Superior temporal gyrus (tissue), 1 donor: ENCODE measurements at regions not wholly inside any gene's neighbourhood (a gene's known extent, or its start where the extent isn't known, plus 50 kb on each side); places are given as distances from the start of the nearest gene placed in this dataset.

Experiments used
- DNase-seq: peaks from one replicate; pipeline ENCODE4 v3.0.0-alpha.2; 2016; ENCODE audit errors: extremely low spot score

DNA sequence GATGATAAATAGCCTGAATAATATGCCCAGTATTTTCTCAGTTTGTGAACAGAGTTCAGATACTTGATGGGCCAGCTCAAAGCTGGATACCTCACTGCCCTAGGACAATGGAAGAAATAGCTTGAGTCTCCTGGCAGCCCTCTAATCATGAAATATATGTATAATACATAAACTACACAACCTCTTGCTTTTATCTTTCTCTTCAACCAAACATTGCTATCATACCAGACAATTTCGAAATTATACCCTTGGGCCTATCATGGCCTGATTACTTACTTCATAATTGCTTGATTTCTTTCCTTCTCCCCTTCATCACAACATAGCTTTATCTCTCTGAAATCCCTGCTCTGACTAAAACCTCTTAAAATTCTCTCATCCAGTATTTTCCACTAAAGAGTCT lies 1144.9 kb upstream of the C9orf72 start:
- DNase-seq, result no peak

DNA sequence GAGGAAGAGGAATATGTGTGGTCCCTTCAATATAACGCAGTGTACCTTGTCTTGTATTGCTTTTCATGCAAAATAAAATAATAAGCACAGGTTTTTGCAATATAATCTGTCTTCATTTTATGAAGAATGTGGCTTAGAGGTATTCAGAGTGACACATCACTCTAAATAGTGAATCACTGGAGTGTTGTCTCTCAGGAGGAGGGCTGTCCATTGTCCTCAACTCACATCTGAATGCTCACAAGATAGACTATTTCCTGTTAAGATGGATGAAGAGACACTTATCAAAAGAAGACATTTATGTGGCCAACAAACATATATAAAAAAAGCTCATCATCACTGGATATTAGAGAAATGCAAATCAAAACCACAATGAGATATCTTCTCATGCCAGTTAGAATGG lies 1147.5 kb upstream of the C9orf72 start:
- no peak for DNase-seq

DNA sequence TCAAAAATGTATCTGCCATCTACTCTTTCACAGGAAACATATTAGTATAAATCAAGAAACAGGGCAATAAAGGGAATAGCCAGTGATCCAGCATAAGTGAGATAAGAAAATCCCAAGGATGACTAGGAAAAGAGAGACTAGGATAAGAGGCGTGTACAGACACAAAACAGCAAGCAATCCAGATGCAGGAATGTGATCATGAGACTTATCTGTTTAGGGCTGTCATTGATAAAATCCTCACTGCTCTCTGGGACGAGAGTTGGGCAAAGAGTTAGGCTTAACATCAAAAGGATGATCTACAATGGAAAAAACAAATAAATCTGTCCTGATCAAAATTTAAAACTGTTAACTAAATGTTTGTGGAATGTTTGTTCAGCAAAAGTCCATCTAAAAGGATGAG lies 1156.8 kb upstream of the C9orf72 start:
- no peak for DNase-seq

DNA sequence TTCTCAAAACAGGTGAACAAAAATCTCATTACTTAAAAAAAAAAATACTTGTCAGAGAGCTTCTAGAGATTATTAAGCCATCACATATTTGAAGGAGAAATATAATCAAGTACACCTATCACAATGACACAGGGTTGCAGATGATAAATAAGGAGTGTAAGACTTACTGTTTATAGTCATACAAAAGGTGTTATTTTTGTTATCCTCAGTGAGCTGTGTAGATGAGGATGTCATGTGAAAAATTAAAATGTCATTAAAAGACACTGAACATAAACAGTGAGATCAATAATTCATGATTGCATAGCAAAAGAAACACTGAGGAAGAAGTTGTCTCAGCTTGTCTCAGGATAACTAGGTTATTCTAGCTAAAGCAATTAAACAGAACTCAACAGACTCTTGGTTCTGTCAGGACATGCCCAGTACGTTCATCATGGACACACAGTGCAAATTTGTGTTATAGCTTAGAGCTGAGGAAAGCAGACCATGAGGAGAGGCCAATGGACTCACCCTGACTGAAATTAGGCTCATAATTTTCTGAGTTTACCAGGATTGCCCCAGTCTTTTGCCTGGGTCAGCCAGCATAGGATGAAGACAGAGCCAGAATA lies 1162.6 kb upstream of the C9orf72 start:
- no peak for DNase-seq

DNA sequence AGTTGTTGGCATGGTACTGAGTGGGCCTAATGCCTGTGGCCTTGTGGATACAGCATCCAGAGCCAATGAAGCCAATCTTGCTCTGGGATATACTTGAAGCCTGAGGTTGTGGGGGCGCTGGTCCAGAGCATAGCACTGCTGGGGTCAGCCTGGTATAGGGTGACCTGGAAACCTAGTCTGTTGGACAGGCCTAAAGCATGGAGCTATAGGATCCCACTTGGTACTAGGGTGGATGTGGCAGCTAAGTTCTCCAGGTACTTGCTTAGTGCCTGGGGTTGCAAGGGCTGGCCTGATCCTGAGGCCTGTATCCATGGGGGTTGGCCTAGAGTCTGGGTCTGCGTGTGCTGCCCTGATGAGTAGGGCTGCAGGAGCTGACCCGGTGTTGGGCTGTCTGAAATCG lies 1168.2 kb upstream of the C9orf72 start:
- DNase-seq, result no peak

DNA sequence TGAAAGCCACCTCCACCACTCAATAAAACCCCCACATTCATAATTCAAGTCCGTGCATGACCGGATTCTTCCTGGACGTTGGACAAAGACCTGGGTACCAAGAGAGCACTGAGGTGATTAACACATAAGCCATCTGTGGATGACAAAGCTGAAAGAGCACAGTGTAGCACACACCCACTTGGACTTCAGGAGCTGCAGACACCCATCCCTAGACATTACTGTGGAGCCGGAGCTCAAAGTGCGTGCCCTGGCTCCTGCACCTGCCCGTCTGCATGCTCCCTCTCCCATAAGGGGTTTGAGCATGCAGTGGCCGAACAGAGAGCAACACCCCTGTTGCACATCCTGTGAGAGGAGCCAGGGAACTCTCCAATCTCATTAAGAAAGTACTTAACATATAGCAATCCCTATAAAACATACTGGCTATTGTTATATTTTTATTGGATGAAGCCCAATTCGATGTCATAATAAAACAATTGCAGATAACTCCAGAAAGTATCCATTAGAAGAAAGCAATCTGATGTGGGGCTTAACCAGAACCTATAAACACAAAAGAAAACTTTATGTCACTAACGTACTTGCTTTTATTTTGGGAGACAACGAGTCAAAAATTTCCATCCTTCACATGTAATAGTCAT lies 1174.2 kb upstream of the C9orf72 start:
- no peak for DNase-seq

DNA sequence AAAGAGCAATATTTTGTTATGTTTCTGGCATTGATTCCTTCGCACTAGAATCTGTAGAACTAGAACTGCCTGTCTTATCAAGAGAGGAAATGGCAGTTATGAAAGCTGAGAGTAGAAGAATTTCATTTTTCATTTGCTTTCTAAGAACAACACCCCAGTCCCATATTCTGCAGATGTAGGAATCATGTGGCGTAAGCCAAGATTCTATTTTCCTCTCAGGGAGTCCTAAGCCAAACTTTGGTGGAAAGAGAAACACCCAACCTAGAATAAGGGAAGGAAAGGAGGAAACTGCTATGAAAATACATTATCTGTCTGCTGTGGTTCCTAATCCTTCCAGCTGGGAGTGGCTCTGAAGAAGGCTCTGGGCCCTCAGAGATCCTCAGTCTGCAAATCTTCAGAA lies 1176.9 kb upstream of the C9orf72 start:
- no peak for DNase-seq

DNA sequence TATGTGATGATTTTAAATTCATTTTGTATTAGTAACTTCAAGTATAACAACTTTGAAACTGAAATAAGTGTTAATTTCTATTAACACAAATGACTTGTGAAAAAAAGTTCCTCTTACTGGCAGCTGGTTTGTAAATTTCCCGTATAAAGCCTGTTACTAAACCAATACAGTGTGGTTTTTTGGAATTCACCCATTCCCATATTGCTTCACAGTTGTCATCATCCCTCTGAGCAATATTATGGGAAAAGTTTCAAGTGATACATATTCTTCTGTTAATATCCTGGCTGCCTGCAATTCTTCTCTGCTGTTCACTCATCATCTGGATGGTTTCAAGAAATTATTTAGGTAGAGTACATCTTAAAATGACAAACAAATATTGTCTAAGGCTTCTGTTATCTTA lies 1185.1 kb upstream of the C9orf72 start:
- DNase-seq, result no peak

DNA sequence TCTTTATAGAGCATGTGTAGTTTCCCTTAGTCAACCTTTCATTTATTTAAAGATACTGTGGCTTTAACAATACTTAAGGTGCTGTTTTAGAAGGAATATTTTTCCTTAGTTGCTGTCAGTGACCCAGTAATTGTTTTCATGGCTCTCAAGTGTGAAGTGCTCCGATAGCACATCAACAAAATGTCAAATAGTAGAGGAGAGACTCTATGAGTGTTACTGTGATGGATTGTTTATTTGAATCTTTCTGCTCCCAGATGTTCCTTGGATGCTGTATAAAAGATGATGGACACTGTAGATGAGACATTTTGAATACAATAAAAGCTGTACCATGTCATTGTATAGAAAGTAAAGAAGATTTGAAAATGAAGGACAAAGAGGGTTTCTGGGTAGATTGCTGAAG lies 1185.7 kb upstream of the C9orf72 start:
- no peak for DNase-seq

DNA sequence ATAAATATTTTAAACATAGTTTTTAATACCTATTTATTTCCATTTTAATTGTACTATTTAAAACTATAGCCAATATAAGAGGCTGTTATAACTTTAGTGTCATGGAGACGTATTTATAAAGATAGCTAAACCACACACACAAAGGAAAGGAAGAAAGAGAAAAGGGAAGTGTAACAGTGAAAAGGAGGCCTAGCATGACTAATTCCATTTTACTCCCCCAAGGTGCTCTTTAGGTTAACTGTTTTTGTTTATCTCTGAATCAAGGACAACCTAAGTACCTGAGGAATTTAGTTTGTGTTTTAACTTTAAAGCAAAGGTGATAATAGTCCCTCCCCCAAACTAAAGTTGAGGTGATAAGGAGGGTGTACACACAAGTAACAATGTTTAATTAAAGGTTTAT lies 1188.9 kb upstream of the C9orf72 start:
- DNase-seq, result no peak

DNA sequence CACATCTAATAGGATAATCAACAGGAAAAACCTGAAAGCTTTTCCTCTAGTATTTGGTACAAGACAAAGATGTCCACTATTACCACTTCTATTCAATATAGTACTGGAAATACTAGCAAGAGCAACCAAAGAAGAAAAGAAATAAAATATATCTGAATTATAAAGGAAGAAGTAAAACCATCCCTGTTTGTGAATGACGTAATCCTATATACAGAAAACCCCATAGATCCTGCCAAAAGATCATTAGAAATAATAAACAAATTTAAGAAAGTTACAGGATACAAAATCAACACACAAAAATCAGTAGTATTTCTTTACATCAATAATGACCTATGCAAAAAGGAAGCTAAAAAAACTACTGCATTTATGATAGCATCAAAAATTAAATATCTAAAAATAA lies 1191.3 kb upstream of the C9orf72 start:
- DNase-seq, result no peak

DNA sequence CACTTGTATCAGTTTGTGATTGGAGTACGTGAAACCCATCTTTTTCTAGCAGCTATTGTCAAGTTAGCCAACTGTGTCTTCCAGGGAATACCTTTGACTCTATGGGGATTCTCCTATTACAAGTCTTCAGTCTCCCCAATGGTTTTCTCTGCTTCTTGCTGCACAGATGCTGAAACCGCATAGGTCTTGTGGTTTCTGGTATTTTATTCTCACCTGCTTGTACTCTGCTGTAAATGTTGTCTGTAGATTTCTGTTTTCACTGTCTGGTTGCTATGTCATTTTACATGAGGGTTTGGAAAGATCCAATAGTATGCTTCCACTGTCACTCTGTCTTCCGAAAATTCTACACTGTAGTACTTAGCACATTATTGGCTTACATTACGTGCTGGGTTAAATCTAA lies 1196.9 kb upstream of the C9orf72 start:
- DNase-seq, result no peak

DNA sequence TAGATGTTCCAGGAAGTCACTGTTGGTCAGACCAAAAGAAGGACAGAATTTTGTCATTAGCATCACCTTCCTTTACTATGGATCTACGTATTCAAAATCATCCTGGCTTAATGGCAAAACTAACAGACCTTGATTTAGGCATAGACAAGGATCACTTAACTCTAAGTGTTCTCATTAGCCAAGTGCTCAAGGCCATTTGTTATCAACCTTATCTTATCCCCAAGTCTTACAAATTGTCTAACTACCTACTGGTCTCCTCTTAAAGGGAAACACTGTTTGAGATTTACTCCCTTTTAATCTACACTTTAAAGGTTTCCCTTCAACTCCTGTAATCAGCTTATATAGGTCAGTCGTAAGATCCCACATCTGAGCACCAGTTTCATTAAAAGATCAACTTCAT lies 1197.5 kb upstream of the C9orf72 start:
- DNase-seq, result no peak

DNA sequence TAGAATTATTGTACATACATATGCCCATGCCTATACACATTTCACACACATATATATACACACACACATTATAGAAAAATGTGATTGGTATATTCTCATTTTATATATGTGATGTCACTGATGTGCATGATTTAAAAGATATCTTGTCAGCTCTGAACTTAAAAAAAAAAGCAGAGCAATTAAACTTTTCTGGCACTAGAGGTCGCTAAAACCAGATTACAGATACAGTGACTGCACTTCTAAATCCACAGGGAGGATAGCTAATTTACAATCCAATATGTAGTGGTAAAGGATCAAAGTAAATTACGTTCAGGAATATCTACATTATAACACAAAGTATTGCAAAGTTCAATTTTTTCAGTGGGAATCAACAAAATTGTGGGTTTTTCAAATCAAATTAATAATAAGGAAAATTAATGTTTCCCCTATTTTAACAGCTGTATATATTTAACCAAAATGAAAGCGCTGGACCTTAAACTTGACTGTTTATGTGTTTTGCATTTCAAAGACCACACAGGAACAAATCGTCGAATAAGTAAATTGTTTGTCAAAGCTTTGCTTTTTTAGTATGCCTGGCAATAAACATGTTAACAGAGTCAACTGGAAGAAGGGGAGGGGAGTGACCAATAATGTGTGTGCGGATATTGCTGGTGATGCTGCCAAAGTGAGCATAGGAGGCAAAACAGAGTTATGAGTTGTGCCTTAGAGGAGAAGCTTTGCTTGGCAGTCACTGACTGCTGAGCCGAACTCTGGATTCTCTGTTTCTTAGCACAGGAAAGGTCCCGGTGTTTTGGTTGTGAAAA lies 1201.4 kb upstream of the C9orf72 start:
- DNase-seq, result peak; percentile 79

DNA sequence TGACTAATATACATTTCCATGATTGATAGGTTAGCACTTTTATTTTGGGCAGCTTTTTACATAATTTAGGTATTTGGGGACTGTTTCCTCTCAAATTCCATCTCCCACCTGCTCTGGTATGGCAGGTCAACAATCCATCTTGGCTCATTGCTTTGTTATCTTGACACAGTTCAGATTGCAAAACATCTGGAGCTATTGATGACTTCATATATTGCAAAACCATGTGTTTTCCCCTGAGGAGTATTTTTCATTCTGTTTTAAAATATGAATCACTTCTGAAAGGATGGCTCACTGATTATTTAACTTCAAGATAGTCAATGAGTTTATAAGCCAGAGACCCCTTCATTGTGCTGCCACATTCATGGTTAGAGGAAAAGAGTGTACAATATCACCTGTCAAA lies 1206.0 kb upstream of the C9orf72 start:
- no peak for DNase-seq

DNA sequence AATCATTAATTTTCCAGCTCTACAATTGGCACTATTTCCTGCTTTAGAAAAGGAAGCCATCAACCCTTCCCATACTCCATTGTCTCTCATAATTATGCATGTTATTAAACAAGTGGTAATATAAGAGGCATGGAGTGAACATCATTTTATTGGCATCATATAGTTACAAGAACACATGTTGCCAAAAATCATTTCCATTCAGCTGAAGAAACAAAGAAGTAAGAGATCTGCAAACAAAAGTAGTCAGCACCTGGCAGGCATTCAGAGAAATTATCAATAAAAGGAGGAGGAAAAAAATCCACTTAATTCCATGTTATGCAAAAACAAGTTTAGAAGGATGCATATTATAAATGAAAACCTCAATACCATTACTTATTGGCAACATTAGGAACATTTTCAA lies 1208.2 kb upstream of the C9orf72 start:
- DNase-seq, result no peak

DNA sequence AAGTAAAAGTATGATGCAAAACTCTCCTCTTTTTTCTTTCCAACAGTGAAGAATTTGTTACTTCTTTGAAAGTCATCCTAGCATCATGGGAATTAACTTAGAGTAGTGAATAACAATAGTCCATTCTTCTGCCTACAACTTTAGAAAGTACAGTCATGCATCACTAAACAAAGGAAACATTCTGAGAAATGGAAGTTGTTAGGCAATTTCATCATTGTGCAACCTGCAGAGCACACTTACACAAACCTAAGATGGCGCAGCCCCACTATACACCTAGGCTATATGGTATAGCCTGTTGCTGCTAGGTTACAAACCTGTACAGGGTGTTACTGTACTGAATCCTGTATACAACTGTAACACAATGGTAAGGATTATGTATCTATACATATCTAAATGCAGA lies 1209.3 kb upstream of the C9orf72 start:
- DNase-seq, result no peak

DNA sequence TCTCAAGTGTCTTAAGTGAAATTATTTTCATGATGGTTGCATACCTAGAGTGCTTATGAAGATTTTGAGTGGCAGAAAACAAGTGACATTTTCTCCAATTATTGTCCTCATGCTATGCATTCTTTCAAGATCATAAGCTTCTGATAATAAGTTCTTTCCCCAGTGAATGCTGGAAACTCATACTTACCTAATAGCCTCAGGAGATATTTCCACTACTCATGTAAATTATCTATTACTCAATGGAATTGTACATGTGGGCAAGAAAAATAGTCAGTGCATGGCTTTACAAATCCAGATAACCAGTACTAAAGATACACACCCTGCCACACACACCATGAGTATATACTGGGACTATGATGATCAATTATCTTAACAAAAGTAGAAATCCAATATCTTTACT lies 1219.4 kb upstream of the C9orf72 start:
- no peak for DNase-seq

DNA sequence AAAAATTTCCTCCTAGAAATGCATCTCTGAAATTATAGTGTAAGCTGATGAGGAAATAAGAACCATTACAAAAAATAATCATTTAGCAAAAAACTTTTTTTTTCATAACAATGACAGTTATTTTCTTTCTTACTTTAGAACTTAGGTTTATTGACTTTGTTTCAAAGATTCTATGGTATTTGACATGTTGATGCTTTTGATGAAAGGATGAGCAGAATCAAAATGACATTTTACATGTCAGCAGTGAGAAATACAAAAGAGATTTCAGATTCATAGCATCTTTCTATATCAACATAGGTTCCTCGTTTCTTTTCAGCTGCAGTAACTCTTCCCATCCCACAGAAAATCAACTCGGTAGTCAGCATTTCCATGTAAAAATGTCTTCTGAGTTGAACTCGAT lies 1226.6 kb upstream of the C9orf72 start:
- DNase-seq, result no peak

DNA sequence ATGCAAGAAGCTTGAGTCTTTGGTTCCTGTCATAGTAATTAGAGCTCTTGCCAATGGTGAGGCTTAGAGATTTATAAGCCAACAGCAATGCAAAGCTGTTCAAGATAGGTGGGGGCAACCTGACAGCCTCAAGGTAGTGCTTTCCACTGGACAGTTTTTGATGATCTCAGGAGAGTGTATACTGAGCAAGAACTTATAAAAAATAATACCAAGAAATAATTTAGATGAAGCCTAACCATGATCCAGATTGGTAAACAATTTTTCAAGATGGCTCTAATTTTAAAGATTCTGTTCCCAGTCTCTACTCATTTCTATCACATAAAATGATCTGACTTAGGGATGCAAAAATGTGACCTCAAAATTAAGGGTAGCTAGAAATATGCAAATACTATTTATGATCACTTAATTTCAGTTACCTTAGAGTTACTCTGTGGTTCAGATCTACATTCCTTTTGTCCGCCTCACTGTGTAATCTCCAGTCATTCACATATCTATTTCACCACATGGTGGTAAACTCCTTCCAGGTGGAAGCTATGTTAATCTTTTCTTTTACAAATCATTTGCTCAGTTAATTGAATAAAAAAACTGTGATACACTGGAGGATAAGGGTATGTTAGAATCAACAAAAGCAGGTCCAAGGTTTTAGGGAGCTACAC lies 1228.0 kb upstream of the C9orf72 start:
- DNase-seq, result no peak

DNA sequence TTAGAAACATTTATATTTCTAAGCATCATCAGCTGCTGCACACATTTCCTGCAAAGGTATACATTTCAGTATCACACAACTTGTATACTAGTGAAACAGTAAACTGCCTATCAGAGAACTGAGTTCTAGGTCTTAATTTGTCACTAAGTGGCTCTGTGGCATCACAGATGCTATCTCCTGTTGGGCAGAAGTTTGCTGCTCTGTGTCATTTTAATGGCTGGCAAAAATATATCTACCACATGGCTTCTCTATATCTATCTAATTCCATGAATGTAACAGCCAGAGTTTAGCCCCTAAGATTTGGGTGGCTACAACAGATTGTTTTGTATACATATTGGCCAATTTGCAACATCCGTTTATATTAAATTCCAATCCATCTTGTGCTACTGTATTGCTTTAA lies 1231.9 kb upstream of the C9orf72 start:
- DNase-seq, result no peak

DNA sequence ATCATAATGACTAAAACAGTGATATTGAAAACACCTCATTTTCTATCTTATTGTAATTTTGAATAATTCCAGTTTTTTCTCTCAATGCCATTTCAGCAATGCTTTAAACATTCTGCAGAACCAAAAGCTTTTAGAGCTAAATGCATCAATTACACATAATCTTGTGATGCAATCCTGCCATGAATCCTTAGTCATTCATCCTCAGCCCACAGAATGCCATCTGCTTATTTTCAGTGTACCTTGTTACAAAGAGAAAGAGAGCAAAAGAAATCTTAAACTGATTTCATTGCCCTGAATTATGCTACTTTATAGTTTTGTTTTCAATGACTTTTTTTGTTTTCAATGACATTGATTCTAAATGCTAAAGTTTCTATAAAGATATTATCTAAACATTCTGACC lies 1234.8 kb upstream of the C9orf72 start:
- DNase-seq, result peak; percentile 79
